ENCODE measurements at regions not wholly inside any gene's neighbourhood (a gene's known extent, or its start where the extent isn't known, plus 50 kb on each side); places are given as distances from the start of the nearest gene placed in this dataset.

GRCh38 chr13:69101841-69102240, 1005.8 kb upstream of the ATXN8OS start:
- Histone ChIP-seq H3K4me3 (ENCODE audit: extremely low read depth in 1 of 4, insufficient read depth in 2 of 4, low read depth in 3 of 4, low read length in 4 of 4) (no peak overlapping the region), H4K20me1 (replicated peaks in 1 of 2; ENCODE audit: control insufficient read depth in 1 of 2, insufficient read depth in 2 of 2, low read length in 2 of 2) (no peaks in the 10 kb centered on the region)
- FAIRE-seq = no peak

More at GRCh38 chr13:69101841-69102240, 1005.8 kb upstream of the ATXN8OS start:
- Histone ChIP-seq H3K4ac (replicated peaks; ENCODE audit: insufficient read length, low read depth, low read length) (no peak overlapping the region), H3K23ac (ENCODE audit: insufficient read length) (no peak overlapping the region), H4K8ac (ENCODE audit: extremely low read depth, insufficient read depth, low read length) (no peak overlapping the region), H3K23me2 (ENCODE audit: low read depth, low read length) (no peaks in the 10 kb centered on the region), H2BK12ac (ENCODE audit: low read depth, low read length) (no peak overlapping the region), H3K4me2 (ENCODE audit: insufficient read depth in 1 of 2, low read depth in 2 of 2, low read length in 2 of 2) (no peak overlapping the region), H2AK5ac (ENCODE audit: low read depth, low read length) (no peak overlapping the region), H3K36me3 (ENCODE audit: control insufficient read depth in 2 of 4, insufficient read depth in 4 of 4, low read length in 3 of 4) (no peaks in the 10 kb centered on the region), H3K4me1 (replicated peaks in 1 of 4; ENCODE audit: control insufficient read depth in 3 of 4, insufficient read depth in 4 of 4, low read length in 3 of 4) (no peaks in the 10 kb centered on the region), H2AFZ (ENCODE audit: low read length) (no peak overlapping the region), H3K18ac (ENCODE audit: extremely low read depth, low read length) (no peak overlapping the region), H3K56ac (replicated peaks; ENCODE audit: insufficient read length, low read depth, low read length) (no peak overlapping the region), H2BK5ac (ENCODE audit: low read depth, low read length) (no peak overlapping the region), H3K9ac (replicated peaks in 1 of 4; ENCODE audit: extremely low read depth in 1 of 4, low read depth in 3 of 4, low read length in 3 of 4) (no peak overlapping the region), H3K27me3 (replicated peaks in 1 of 4; ENCODE audit: control insufficient read depth in 3 of 4, extremely low read depth in 1 of 4, insufficient read depth in 3 of 4, low read length in 3 of 4) (no peaks in the 10 kb centered on the region), H4K91ac (replicated peaks; ENCODE audit: insufficient read length, low read length) (no peak overlapping the region), H3K9me3 (ENCODE audit: insufficient read depth in 2 of 2, low read depth in 1 of 2, low read length in 1 of 2) (no peaks in the 10 kb centered on the region), H2BK20ac (ENCODE audit: low read length) (no peak overlapping the region), H4K5ac (ENCODE audit: insufficient read length, low read depth, low read length) (no peak overlapping the region), H3K27ac (ENCODE audit: low read depth, low read length) (no peak overlapping the region), H3K14ac (ENCODE audit: insufficient read length) (no peak overlapping the region), H2BK120ac (replicated peaks; ENCODE audit: low read depth, low read length) (no peak overlapping the region), H3K79me1 (ENCODE audit: low read depth, low read length) (no peaks in the 10 kb centered on the region), H2BK15ac (ENCODE audit: low read length) (no peak overlapping the region), H3K79me2 (ENCODE audit: control insufficient read depth in 1 of 2, insufficient read depth in 2 of 2, low read length in 2 of 2) (no peaks in the 10 kb centered on the region)
- DNase-seq (ENCODE audit: low read depth in 1 of 2, low spot score in 2 of 2) = no peak
- TF ChIP-seq TEAD4 (IDR thresholded peaks at IDR 0.05; ENCODE audit: low read depth, low read length) (no peak), SP4 (IDR thresholded peaks at IDR 0.05; ENCODE audit: low read length) (no peak), SP1 (IDR thresholded peaks at IDR 0.05; ENCODE audit: low read depth, low read length) (no peak), RNF2 (IDR thresholded peaks at IDR 0.05; ENCODE audit: borderline replicate concordance, low read depth, low read length, missing control alignments, poor library complexity, severe bottlenecking) (no peak), MAFK (IDR thresholded peaks at IDR 0.05; ENCODE audit: low read depth, low read length) (no peak), POLR2AphosphoS5 (IDR thresholded peaks at IDR 0.05; ENCODE audit: low read depth, low read length) (no peak), YY1 (IDR thresholded peaks at IDR 0.05; ENCODE audit: low read depth, low read length) (no peak), RBBP5 (IDR thresholded peaks at IDR 0.05; ENCODE audit: borderline replicate concordance, low read depth, low read length) (no peak), SRF (IDR thresholded peaks at IDR 0.05; ENCODE audit: low read depth, low read length) (no peak), RAD21 (IDR thresholded peaks at IDR 0.05 in 1 of 2, conservative IDR thresholded peaks at IDR 0.05 in 1 of 2; ENCODE audit: low read depth in 2 of 2, low read length in 2 of 2) (no peak), SIN3A (conservative IDR thresholded peaks at IDR 0.05 in 1 of 2, IDR thresholded peaks at IDR 0.05 in 1 of 2; ENCODE audit: low read depth in 1 of 2, low read length in 2 of 2) (no peak), CREB1 (IDR thresholded peaks at IDR 0.05) (no peak), BRCA1 (IDR thresholded peaks at IDR 0.05; ENCODE audit: low read depth, low read length) (no peak), CHD1 (IDR thresholded peaks at IDR 0.05; ENCODE audit: low read depth, low read length) (no peak), TCF12 (IDR thresholded peaks at IDR 0.05; ENCODE audit: low read depth, low read length) (no peak), BCL11A (IDR thresholded peaks at IDR 0.05; ENCODE audit: low read depth in 2 of 2, low read length in 2 of 2) (no peak), GTF2F1 (IDR thresholded peaks at IDR 0.05; ENCODE audit: borderline replicate concordance, low read depth, low read length) (no peak)
- ChIA-PET POLR2A (ENCODE audit: partially characterized antibody) (no interaction called here), CTCF (ENCODE audit: partially characterized antibody) (no interaction called here)
- 93% methylated on average over 1 of the region's 1 CpG; no CpG with 5 or more reads in 1 of the 2 experiments for WGBS, 2 experiments (ENCODE audit: extremely low coverage in 1 of 2, insufficient coverage in 1 of 2, insufficient read length in 1 of 2, insufficient replicate concordance in 2 of 2, low coverage in 1 of 2, low lambda C conversion rate in 2 of 2, missing lambda C conversion rate in 1 of 2)

All from H1 (cell line).